CD4-positive, alpha-beta T cell treated with Interleukin-2 at 100 ng/mL for 4 hours (primary cell): ENCODE measurements at regions not wholly inside any gene's neighbourhood (a gene's known extent, or its start where the extent isn't known, plus 50 kb on each side); places are given as distances from the start of the nearest gene placed in this dataset.
"Not testable (repeated sequence)": the region's sequence is repeated elsewhere in the genome, so short reads cannot be mapped to it uniquely, and the experiment has no call there.

ENCODE experiments used
- DNase-seq: peaks from one replicate; pipeline ENCODE4 v3.0.0-alpha.2; 2020; ENCODE audit warnings: low spot score

- DNase-seq = no peak
Observed at GRCh38 chr20:12482661-12483060, 526.1 kb upstream of the SPTLC3 start.

DNA sequence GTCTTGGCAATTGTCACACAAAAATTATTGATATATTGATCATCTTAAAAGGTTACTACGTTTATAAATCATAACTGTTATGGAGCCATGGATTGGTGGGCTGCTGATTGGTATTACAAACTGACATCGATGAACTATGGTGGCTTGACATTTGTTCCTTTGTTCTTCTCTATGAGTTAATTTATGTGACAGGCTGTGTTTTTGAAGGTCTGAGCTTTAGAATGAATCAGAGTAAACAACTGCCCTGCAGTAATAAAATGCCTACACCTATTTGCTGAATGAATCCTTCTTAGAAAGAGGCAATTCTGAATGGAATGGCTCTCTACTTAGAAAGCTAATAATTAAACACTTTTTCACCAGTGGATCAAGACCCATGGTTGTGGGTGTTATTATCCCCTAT, 506.3 kb upstream of the SPTLC3 start:
- no peak for DNase-seq

DNA sequence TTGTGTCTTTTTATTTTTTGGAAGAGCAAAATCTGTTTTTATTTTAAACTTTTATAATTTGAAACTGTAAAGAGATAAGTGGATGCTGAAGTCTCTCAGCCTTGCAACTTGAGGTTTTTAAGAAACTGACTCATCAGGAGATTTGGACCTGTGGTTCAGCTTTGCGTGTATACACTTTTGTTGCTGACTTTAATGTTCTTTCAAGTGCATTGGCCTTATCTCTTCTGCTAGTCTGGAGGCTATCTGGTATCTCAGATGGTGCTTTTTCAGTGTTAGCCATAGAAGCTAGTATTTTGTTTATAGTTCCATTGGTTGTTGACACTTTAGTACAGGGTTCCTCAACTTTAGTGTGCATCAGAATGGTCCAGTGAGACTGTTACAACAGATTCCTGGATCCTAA, 504.0 kb upstream of the SPTLC3 start:
- DNase-seq = no peak

DNA sequence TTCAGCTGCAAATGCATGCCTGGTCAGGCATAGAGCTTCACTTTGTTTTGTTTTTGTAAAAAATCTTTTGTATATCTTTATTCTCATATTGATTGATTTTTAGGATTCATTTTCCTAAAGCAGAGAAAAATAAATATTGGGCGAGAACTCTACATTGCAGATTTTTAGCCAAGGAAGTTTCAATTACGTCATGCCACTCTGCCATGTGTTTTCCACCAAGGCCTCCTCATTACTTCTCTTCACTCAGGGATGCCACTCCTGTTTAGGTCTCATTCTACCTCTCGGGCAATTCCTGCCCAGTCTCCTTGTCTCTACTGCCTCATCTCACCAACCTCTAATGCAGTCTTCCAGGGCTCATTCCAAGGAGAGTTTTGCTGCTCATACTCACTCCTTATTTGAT, 497.3 kb upstream of the SPTLC3 start:
- no peak for DNase-seq

DNA sequence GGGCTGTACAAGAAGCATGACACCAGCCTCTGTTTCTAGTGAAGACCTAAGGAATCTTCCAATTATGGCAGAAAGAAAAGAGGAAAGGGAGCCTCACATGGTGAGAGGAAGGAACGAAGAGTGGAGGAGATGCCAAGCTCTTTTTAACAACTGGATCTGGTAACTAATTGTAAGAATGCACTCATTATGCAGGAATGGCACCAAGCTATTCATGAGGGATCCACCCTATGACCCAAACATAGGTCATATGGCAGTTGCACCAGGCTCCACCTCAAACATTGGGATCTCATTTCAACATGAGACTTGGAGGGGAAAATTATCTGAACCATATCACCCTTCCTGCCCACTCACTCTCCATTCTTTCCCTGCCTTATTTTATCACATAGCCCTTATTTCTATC, 496.0 kb upstream of the SPTLC3 start:
- DNase-seq = no peak

DNA sequence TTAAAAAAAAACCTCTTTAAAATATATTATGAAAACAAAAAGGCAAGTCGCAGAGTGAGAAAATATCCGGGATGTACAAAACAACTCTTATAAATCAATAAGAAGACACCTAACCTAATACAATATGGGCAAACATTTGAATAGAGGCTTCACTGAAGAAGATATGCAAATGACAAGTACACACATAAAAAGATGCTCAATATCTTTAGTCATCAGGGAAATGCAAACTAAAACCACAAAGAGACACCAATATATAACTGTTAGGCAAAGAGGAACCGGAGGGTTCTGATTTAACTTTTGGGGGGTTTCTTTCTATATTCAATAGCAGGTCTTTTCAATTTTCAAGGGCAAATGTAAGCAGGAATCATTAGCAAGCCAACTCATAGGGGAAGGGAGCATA, 480.7 kb upstream of the SPTLC3 start:
- DNase-seq = no peak

DNA sequence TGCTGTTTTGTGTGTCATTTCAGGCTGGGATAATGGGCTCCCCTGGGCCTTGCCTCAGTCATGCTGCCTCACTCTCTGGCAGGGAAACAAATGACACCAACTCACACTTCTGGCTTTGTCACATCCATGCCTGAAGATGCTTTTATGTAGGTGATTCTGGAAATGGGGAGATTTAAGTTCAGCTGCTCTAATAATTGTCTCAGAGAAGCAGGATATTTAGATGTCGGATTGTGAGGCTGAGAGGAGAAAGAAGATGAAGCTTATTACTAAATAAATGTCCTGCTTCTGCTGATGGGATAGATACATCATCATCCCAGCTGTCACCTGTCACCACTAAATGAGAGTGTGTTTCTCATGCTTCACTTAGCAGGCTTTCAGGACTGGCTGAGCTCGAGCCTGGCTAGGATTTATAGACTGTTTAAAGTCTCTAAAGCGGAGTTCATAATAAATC, 480.2 kb upstream of the SPTLC3 start:
- DNase-seq = no peak

DNA sequence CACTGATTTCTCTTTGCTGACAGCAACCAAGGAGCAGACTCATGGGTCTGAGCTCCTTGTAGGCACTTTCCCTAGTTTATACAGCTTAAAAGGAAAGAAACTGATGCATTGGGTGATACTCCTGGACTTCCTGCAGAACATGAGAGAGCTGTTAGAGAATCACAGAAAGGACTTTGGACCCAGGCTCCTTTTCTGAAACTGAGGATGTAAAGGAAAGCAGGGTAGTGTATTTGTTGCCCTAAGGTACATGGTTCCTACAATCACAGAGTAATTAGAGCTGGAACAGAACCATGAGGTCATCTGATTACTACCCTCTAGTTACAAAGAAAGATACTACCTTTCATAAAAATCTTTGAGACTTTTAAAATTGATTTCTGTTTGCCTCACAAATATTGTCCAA, 477.1 kb upstream of the SPTLC3 start:
- DNase-seq = no peak

GRCh38 chr20:12535316-12535715, 473.5 kb upstream of the SPTLC3 start:
- DNase-seq = no peak

DNA sequence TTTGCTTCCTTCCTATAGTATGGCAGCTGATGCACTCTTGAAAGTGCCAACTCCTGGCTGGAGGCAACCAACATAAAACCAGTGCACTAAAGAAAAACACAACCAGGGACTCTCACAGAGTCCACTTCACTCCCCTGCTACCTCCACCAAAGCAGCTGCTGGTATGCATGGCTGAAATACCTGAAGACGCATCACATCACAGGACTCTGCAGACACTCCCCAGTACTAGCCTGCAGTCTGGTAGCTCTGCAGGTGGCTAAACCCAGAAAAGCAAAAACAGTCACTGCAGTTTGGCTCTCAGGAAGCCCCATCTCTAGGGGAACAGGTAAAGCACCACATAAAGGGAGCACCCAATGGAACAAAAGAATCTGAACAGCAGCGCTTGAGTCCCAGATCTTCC, 473.0 kb upstream of the SPTLC3 start:
- DNase-seq = no peak

- DNase-seq = no peak
Observed at GRCh38 chr20:12554426-12554825, 454.3 kb upstream of the SPTLC3 start.

GRCh38 chr20:12555369-12555768, 453.4 kb upstream of the SPTLC3 start:
- DNase-seq = no peak

DNA sequence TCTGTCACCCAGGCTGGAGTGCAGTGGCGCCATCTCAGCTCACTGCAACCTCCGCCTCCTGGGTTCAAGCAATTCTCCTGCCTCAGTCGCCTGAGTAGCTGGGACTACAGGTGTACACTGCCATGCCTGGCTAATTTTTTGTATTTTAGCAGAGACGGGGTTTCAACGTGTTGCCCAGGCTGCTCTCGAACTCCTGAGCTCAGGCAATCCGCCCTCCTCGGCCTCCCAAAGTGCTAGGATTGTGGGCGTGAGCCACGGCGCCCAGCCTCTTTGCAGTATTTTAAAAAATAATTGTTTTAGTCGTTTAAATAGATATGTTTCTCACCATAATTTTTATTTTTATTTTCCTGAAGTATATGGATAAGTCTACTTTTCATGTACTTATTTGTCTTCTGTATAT, 452.9 kb upstream of the SPTLC3 start:
- DNase-seq = not testable (repeated sequence)

- no peak for DNase-seq
Observed at GRCh38 chr20:12557224-12557623, 451.5 kb upstream of the SPTLC3 start.

GRCh38 chr20:12564979-12565378, 443.8 kb upstream of the SPTLC3 start:
- DNase-seq = no peak

- no peak for DNase-seq
Observed at GRCh38 chr20:12566596-12566995, 442.2 kb upstream of the SPTLC3 start.

- no peak for DNase-seq
Observed at GRCh38 chr20:12570371-12570770, 438.4 kb upstream of the SPTLC3 start.

DNA sequence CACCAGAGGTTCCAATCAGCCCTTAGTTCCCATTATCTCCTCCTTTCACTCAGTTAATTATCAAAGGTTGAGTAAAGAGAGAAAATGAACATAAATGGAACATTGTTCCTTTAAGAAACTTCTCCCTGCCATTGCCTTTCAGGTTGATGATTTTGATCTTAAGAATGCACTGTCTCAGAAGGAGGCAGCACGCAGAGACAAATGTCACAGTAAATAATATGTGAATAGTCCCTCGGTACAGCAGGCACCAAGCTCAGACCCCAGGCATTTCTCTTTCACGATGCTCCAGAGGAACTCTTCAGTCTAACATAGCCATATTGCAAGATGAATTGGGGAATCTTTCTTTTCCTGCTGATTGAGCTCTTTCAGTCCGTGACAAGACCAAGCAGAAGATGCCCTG, 435.3 kb upstream of the SPTLC3 start:
- no peak for DNase-seq

DNA sequence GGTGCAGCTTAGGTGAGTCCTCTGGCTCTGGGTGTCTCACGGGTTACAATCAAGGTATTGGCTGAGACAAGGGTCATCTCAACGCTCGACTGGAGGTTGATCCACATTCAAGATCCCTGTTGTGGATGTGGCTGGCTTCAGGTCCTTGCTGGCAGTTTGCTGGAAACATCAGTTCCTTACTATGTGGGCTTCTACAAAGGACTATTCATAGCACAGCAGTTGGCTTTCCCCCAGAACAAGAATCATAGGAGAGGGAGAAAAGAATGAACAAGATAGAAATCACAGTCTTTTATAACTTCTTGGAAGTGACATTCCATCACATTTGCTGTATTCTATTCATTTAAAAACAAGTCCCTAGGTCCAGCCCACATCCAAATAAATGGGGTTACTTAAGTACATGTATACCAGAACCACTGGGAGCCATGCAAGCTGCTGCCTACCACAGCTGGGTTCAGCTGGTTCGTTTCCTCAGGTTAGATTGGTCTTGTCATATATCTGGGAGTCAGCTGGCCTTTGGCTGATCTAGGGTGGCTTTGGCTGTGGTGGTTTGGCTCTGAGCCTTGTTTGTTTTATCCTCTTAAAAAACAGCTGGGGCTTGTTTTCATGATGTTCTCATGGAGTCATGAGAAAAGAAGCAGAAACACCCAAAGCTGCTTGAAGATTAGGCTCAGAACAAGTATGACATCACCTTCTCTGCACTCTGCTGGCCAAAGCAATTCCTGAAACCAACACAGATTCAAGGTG, 433.2 kb upstream of the SPTLC3 start:
- DNase-seq = no peak

DNA sequence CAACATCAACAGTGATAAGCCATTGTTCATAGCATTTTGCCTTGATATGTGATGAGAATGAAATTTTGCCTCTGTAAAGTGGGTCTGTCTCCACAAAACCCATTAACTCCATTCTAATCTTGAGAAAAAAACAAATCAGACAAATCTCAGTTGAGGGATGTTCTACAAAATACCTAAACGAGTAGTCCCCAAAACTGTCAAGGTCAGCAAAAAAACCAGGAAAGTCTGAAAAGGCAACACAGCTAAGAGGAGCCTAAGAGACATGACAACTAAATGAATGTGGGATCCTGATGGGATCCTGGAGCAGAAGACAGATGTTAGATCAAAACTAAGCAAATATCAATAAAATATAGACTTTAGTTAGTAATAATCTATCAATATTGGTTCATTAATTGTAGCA, 431.6 kb upstream of the SPTLC3 start:
- DNase-seq = no peak

- DNase-seq = no peak
Observed at GRCh38 chr20:12581644-12582289, 427.0 kb upstream of the SPTLC3 start.

DNA sequence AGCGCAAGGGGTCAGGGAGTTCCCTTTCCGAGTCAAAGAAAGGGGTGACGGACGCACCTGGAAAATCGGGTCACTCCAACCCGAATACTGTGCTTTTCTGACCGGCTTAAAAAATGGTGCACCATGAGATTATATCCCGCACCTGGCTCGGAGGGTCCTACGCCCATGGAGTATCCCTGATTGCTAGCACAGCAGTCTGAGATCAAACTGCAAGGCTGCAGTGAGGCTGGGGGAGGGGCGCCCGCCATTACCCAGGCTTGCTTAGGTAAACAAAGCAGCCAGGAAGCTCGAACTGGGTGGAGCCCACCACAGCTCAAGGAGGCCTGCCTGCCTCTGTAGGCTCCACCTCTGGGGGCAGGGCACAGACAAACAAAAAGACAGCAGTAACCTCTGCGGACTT, 426.1 kb upstream of the SPTLC3 start:
- not testable (repeated sequence) for DNase-seq

DNA sequence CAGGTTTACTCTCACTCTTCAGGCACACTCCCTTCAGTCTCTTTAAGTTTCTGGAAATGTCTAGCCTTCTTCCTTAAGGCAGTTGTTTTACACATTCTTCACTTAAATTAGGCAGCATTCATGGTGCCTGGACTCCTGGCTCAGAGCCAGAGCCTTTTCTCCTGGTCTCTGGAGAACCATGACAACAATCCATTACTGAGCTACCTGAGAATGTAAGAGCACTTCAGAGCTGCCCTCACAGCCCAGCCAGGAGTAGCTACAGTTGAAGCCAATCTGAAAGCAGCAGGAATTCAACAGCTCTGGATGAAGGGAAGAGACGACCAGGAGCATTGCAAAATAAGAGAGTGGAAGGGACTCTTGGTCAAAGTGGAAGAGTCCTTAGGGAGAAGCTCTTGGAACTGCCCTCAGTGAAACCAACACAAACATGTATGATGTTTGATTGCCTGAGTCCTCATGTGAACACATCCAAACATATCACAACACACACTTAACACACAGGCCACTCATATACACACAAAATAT, 416.8 kb upstream of the SPTLC3 start:
- no peak for DNase-seq

GRCh38 chr20:12592756-12593155, 416.0 kb upstream of the SPTLC3 start:
- DNase-seq = no peak
